ENCODE measurements at regions not wholly inside any gene's neighbourhood (a gene's known extent, or its start where the extent isn't known, plus 50 kb on each side); places are given as distances from the start of the nearest gene placed in this dataset.

DNA sequence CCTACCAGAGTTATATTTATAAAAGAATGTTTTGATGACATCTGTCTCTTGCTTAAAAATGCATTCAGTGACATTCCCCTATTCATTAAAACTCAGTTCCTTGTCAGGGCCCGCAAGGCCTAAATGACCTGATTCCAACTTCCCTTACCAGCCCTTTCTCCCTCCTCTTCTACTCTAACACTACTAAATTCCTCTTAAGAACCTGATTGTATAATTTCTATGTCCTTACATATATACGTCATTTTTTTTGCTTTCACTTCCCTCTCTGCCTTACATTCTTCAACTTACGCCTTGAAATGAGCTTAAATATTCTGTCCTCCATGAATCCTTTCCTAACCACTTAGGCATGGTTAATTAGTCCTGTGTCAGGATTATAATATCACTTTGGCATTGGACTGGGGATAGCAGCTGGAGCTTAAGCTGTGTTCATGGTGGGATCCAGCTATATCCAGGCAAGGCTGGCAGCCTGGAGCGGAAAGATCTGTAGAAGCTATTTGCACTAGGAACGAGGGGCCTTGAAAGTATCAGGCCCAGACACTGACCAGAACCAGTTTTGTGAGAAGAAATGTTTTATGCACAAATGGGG is 360.2 kb upstream of the PTBP2 start:
- H4K20me1 ChIP-seq (ENCODE audit: insufficient read depth, low read length): no peaks in the 10 kb centered on the region
- peak overlapping the region in 1 of 2 donors; percentile 47 for H3K4me3 Mint-ChIP-seq
- WGBS (ENCODE audit: insufficient coverage): 41% methylated on average over 3 of the region's 5 CpGs
- no peaks in the 10 kb centered on the region for H3K9me3 ChIP-seq (replicated peaks in 1 of 2; ENCODE audit: control insufficient read depth in 1 of 2, insufficient read depth in 1 of 2, low read length in 2 of 2)
- peaks cover 33 to 41% of the 10 kb centered on the region in 2 donors for H3K4me1 ChIP-seq (ENCODE audit: control insufficient read depth in 1 of 2, insufficient read depth in 2 of 2, low read length in 2 of 2)
- intact Hi-C loops (cut with micrococcal nuclease): no loop called here
- H3K27ac Mint-ChIP-seq: peak overlapping the region; percentile 79 to 93 (median 87)
- peaks cover 0 to 1% (median 0%) of the 10 kb centered on the region in 3 donors for H3K27me3 Mint-ChIP-seq (ENCODE audit: low read depth in 3 of 3)
- no peaks in the 10 kb centered on the region for H3K79me2 ChIP-seq (ENCODE audit: insufficient read depth, low read length)
- peaks cover 0 to 12% (median 2%) of the 10 kb centered on the region in 7 donors for H3K9me3 Mint-ChIP-seq
- TF ChIP-seq, protein P1, sequence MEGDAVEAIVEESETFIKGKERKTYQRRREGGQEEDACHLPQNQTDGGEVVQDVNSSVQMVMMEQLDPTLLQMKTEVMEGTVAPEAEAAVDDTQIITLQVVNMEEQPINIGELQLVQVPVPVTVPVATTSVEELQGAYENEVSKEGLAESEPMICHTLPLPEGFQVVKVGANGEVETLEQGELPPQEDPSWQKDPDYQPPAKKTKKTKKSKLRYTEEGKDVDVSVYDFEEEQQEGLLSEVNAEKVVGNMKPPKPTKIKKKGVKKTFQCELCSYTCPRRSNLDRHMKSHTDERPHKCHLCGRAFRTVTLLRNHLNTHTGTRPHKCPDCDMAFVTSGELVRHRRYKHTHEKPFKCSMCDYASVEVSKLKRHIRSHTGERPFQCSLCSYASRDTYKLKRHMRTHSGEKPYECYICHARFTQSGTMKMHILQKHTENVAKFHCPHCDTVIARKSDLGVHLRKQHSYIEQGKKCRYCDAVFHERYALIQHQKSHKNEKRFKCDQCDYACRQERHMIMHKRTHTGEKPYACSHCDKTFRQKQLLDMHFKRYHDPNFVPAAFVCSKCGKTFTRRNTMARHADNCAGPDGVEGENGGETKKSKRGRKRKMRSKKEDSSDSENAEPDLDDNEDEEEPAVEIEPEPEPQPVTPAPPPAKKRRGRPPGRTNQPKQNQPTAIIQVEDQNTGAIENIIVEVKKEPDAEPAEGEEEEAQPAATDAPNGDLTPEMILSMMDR (IDR thresholded peaks at IDR 0.05): no peak
- peaks cover 0 to 2% of the 10 kb centered on the region in 2 donors for H3K36me3 Mint-ChIP-seq
- H3K4me3 ChIP-seq (replicated peaks in 1 of 3; ENCODE audit: low read depth in 2 of 3, low read length in 3 of 3): no peak overlapping the region
- H3K4me1 Mint-ChIP-seq: peaks cover 38% of the 10 kb centered on the region
- no peak overlapping the region for H3K9ac ChIP-seq (ENCODE audit: insufficient read depth, low read length, poor library complexity, severe bottlenecking)
- peak; percentile 49 to 82 (median 68) for DNase-seq
- no peak overlapping the region for H2AFZ ChIP-seq (ENCODE audit: insufficient read depth, low read depth, low read length, poor library complexity, severe bottlenecking)
- no peak overlapping the region for H3K4me2 ChIP-seq (replicated peaks; ENCODE audit: extremely low read depth, low read length, poor library complexity, severe bottlenecking)
- H3K27me3 ChIP-seq (ENCODE audit: control insufficient read depth in 2 of 2, insufficient read depth in 2 of 2, low read length in 2 of 2): no peaks in the 10 kb centered on the region
- no peaks in the 10 kb centered on the region for H3K36me3 ChIP-seq (replicated peaks in 1 of 2; ENCODE audit: control insufficient read depth in 1 of 2, insufficient read depth in 2 of 2, low read length in 2 of 2)
- H3K27ac ChIP-seq (ENCODE audit: low read depth in 1 of 2, low read length in 2 of 2): peak overlapping the region; percentile 47 to 55

DNA sequence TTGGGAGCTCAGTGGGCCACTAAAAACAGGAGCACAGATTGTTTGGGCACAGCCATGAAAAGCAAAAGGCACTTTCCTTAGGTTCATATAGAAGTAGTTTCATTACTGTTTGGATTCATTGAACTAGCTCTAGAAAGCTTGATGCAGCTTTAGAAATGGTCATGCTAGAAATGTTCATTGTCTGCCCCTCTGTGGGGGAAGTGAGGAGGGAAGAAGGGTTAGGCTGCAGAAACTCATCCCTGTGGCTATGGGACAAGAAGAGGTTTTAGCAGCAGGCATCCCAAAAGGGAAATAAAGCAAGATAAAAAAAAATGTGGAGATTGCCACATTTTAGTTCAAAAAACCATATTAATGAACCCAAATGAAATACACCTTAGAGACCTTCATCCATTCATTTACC is 359.6 kb upstream of the PTBP2 start:
- Histone ChIP-seq H3K36me3 (replicated peaks in 1 of 2; ENCODE audit: control insufficient read depth in 1 of 2, insufficient read depth in 2 of 2, low read length in 2 of 2) (no peaks in the 10 kb centered on the region), H3K4me1 (ENCODE audit: control insufficient read depth in 1 of 2, insufficient read depth in 2 of 2, low read length in 2 of 2) (peaks cover 33 to 41% of the 10 kb centered on the region in 2 donors), H3K79me2 (ENCODE audit: insufficient read depth, low read length) (no peaks in the 10 kb centered on the region), H3K4me3 (replicated peaks in 1 of 3; ENCODE audit: low read depth in 2 of 3, low read length in 3 of 3) (no peak overlapping the region), H3K9ac (ENCODE audit: insufficient read depth, low read length, poor library complexity, severe bottlenecking) (no peak overlapping the region), H3K27me3 (ENCODE audit: control insufficient read depth in 2 of 2, insufficient read depth in 2 of 2, low read length in 2 of 2) (no peaks in the 10 kb centered on the region), H3K27ac (ENCODE audit: low read depth in 1 of 2, low read length in 2 of 2) (peak overlapping the region in 1 of 2 donors; percentile 55), H3K4me2 (replicated peaks; ENCODE audit: extremely low read depth, low read length, poor library complexity, severe bottlenecking) (no peak overlapping the region), H2AFZ (ENCODE audit: insufficient read depth, low read depth, low read length, poor library complexity, severe bottlenecking) (no peak overlapping the region), H4K20me1 (ENCODE audit: insufficient read depth, low read length) (no peaks in the 10 kb centered on the region), H3K9me3 (replicated peaks in 1 of 2; ENCODE audit: control insufficient read depth in 1 of 2, insufficient read depth in 1 of 2, low read length in 2 of 2) (no peaks in the 10 kb centered on the region)
- TF ChIP-seq, protein P1 (IDR thresholded peaks at IDR 0.05): no peak
- H3K9me3 Mint-ChIP-seq: peaks cover 0 to 12% (median 2%) of the 10 kb centered on the region in 7 donors
- DNase-seq: peak in 1 of 3 donors; percentile 10
- peaks cover 0 to 2% of the 10 kb centered on the region in 2 donors for H3K36me3 Mint-ChIP-seq
- H3K4me1 Mint-ChIP-seq: peaks cover 38% of the 10 kb centered on the region
- intact Hi-C loops (cut with micrococcal nuclease): no loop called here
- H3K27ac Mint-ChIP-seq: peak overlapping the region; percentile 79 to 93 (median 87)
- no peaks in the 10 kb centered on the region for H3K27me3 Mint-ChIP-seq (ENCODE audit: low read depth in 3 of 3)
- no peak overlapping the region for H3K4me3 Mint-ChIP-seq

Data from CD14-positive monocyte (primary cell).